ENCODE measurements at regions not wholly inside any gene's neighbourhood (a gene's known extent, or its start where the extent isn't known, plus 50 kb on each side); places are given as distances from the start of the nearest gene placed in this dataset.

DNA sequence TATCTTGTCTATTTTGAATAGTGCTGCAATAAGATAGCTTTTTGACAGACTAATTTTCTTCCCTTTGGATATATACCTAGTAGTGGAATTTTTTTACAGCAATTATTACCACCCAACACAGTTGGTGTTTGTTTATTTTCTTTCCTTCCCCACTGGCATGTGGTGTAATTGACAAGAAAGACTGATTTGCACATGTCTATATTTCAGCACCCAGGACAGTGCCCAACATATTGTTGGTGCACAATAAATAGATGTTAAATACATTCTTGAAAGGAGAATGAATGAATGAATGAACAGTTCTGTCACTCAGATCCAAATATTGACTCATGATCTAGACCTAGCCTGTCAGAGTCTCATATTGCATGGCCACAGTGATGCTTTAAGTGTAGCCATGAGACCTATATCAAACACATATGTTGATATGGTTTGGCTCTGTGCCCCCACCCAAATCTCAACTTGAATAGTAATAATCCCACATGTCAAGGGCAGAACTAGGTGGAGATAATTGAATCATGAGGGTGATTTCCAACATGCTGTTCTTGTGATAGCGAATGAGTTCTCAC, 538.2 kb downstream of the NYAP2 start:
- TF ChIP-seq, protein P1, sequence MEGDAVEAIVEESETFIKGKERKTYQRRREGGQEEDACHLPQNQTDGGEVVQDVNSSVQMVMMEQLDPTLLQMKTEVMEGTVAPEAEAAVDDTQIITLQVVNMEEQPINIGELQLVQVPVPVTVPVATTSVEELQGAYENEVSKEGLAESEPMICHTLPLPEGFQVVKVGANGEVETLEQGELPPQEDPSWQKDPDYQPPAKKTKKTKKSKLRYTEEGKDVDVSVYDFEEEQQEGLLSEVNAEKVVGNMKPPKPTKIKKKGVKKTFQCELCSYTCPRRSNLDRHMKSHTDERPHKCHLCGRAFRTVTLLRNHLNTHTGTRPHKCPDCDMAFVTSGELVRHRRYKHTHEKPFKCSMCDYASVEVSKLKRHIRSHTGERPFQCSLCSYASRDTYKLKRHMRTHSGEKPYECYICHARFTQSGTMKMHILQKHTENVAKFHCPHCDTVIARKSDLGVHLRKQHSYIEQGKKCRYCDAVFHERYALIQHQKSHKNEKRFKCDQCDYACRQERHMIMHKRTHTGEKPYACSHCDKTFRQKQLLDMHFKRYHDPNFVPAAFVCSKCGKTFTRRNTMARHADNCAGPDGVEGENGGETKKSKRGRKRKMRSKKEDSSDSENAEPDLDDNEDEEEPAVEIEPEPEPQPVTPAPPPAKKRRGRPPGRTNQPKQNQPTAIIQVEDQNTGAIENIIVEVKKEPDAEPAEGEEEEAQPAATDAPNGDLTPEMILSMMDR (IDR thresholded peaks at IDR 0.05): no peak
- no peaks in the 10 kb centered on the region for H3K36me3 Mint-ChIP-seq (ENCODE audit: low read depth)
- ATAC-seq (ENCODE audit: poor library complexity) (no peak), DNase-seq (no peak)
- POLR2A ChIA-PET: no interaction called here
- no peaks in the 10 kb centered on the region for H3K27me3 Mint-ChIP-seq
- Histone ChIP-seq H3K4me1 (ENCODE audit: insufficient read depth, low read length) (no peaks in the 10 kb centered on the region), H3K4me3 (ENCODE audit: low read length) (no peak overlapping the region), H3K36me3 (ENCODE audit: insufficient read depth, low read length) (no peaks in the 10 kb centered on the region), H3K27me3 (ENCODE audit: control insufficient read depth in 1 of 2, insufficient read depth in 2 of 2, low read length in 2 of 2) (no peaks in the 10 kb centered on the region), H3K9me3 (ENCODE audit: control insufficient read depth in 1 of 2, insufficient read depth in 1 of 2, low read length in 2 of 2) (no peaks in the 10 kb centered on the region), H3K27ac (ENCODE audit: low read depth in 1 of 2, low read length in 2 of 2) (no peak overlapping the region)
- no peak overlapping the region for H3K4me3 Mint-ChIP-seq
- CTCF ChIA-PET: no interaction called here
- no peaks in the 10 kb centered on the region for H3K4me1 Mint-ChIP-seq (ENCODE audit: low read depth)
- H3K27ac Mint-ChIP-seq: no peak overlapping the region
- peaks cover 5% of the 10 kb centered on the region for H3K9me3 Mint-ChIP-seq
- intact Hi-C loops (cut with DNase I, micrococcal nuclease): no loop called here

DNA sequence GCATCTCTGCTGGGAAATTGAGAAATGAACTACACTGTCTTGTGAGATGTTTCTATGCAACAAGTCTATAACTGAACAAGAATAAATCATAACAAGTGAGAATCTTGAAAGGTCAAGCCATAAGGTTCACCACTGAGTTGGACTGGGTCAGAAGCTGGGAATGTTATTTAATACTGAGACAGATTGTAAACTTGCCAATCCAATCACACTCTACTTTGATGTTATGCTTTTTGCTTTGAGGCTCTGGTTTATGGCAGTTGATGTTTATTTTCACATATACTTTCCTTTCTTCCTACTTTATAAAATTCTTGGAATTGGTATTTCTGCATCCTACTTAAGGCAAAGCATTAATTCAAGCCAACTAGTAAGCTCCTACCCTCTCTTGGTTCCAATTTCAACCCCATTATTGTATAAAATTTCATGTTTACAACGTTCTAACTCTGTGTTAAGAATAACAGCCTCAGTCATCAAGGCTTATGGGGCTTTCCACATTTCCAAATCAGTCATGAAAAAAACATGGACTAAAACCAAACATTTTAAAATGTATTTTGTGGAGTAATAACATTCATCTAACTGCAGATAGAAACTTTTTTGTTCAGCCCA, 533.4 kb downstream of the NYAP2 start:
- Mint-ChIP-seq H3K4me3 (no peak overlapping the region), H3K27ac (no peak overlapping the region), H3K9me3 (peaks cover 5% of the 10 kb centered on the region), H3K27me3 (no peaks in the 10 kb centered on the region), H3K36me3 (ENCODE audit: low read depth) (no peaks in the 10 kb centered on the region), H3K4me1 (ENCODE audit: low read depth) (no peaks in the 10 kb centered on the region)
- TF ChIP-seq, protein P1 (IDR thresholded peaks at IDR 0.05): no peak
- DNase-seq: no peak
- POLR2A ChIA-PET: interaction anchor here (0.6 kb wide), 1 partner anchor 18 kb away, joined by 3 read pairs; no protein-coding TSS in a partner anchor
- Histone ChIP-seq H3K27me3 (ENCODE audit: control insufficient read depth in 1 of 2, insufficient read depth in 2 of 2, low read length in 2 of 2) (no peaks in the 10 kb centered on the region), H3K4me1 (ENCODE audit: insufficient read depth, low read length) (no peaks in the 10 kb centered on the region), H3K36me3 (ENCODE audit: insufficient read depth, low read length) (no peaks in the 10 kb centered on the region), H3K4me3 (ENCODE audit: low read length) (no peak overlapping the region), H3K9me3 (ENCODE audit: control insufficient read depth in 1 of 2, insufficient read depth in 1 of 2, low read length in 2 of 2) (no peaks in the 10 kb centered on the region), H3K27ac (ENCODE audit: low read depth in 1 of 2, low read length in 2 of 2) (no peak overlapping the region)
- intact Hi-C loops (cut with DNase I, micrococcal nuclease): no loop called here
- ATAC-seq (ENCODE audit: poor library complexity): no peak
- CTCF ChIA-PET: no interaction called here

DNA sequence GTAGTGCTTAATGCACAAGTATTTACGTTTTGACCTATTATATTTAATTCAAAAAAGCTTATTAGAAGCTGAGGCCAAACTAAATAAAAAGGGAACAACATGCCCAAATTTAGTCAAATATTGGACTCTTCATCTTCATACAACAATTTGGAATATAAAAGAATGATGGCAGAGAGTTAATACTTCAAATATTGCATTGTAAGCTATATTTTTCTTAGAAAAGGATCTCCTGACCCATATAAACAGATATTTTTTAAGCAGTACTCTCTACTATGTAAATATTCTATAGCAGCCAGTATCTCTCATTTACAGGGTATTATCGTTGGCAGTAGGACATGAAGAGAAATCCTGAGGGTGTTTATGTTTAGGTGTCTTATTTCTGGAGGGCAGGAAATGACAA, 531.2 kb downstream of the NYAP2 start:
- ATAC-seq (ENCODE audit: poor library complexity): no peak
- Histone ChIP-seq H3K9me3 (ENCODE audit: control insufficient read depth in 1 of 2, insufficient read depth in 1 of 2, low read length in 2 of 2) (no peaks in the 10 kb centered on the region), H3K27ac (ENCODE audit: low read depth in 1 of 2, low read length in 2 of 2) (no peak overlapping the region), H3K36me3 (ENCODE audit: insufficient read depth, low read length) (no peaks in the 10 kb centered on the region), H3K4me1 (ENCODE audit: insufficient read depth, low read length) (no peaks in the 10 kb centered on the region), H3K4me3 (ENCODE audit: low read length) (no peak overlapping the region), H3K27me3 (ENCODE audit: control insufficient read depth in 1 of 2, insufficient read depth in 2 of 2, low read length in 2 of 2) (no peaks in the 10 kb centered on the region)
- intact Hi-C loops (cut with DNase I, micrococcal nuclease): no loop called here
- H3K4me1 Mint-ChIP-seq (ENCODE audit: low read depth): no peaks in the 10 kb centered on the region
- no peaks in the 10 kb centered on the region for H3K9me3 Mint-ChIP-seq
- no peaks in the 10 kb centered on the region for H3K27me3 Mint-ChIP-seq
- no peak overlapping the region for H3K27ac Mint-ChIP-seq
- POLR2A ChIA-PET: no interaction called here
- DNase-seq: no peak
- CTCF ChIA-PET: no interaction called here
- H3K36me3 Mint-ChIP-seq (ENCODE audit: low read depth): no peaks in the 10 kb centered on the region
- TF ChIP-seq, protein P1 (IDR thresholded peaks at IDR 0.05): no peak
- H3K4me3 Mint-ChIP-seq: no peak overlapping the region
